Psoas muscle (tissue), 7 donors: ENCODE measurements at regions not wholly inside any gene's neighbourhood (a gene's known extent, or its start where the extent isn't known, plus 50 kb on each side); places are given as distances from the start of the nearest gene placed in this dataset.

Experiments used
- ATAC-seq, 4 donors: fragments of 200-7000 bp; cut with Tn5 transposase; one replicate each; pipeline ENCODE4 v1.9.1; 2020; ENCODE audit warnings: moderate library complexity in 3 of 4, mild to moderate bottlenecking in 2 of 4
- DNase-seq, 2 donors: peaks; one replicate each; pipeline ENCODE4 v3.0.0-alpha.2; 2020
- H3K27ac ChIP-seq: fragments of 200-600 bp; one replicate; pipeline ENCODE4 v1.8.0; 2022
- H3K27me3 ChIP-seq, 3 donors: fragments of 200-600 bp in 1 of 3; one replicate each; pipeline versions ENCODE4 v1.6.1 to v1.8.0; 2013 to 2022; ENCODE audit warnings: low read length in 2 of 3, mild to moderate bottlenecking in 2 of 3, moderate library complexity in 1 of 3; ENCODE audit not compliant: insufficient read depth in 3 of 3
- H3K36me3 ChIP-seq, 2 donors: fragments of 200-600 bp in 1 of 2; one replicate each; pipeline versions ENCODE4 v1.6.1 to v1.8.0; 2013 to 2022; ENCODE audit warnings: low read depth in 1 of 2, mild to moderate bottlenecking in 1 of 2, moderate library complexity in 1 of 2; ENCODE audit not compliant: insufficient read depth in 1 of 2
- H3K4me1 ChIP-seq: fragments of 200-600 bp; one replicate; pipeline ENCODE4 v1.8.0; 2022
- H3K4me3 ChIP-seq: fragments of 200-600 bp; one replicate; pipeline ENCODE4 v1.8.0; 2022; ENCODE audit warnings: mild to moderate bottlenecking
- H3K9me3 ChIP-seq: fragments of 200-600 bp; one replicate; pipeline ENCODE4 v1.8.0; 2022
- WGBS, 3 donors: extraction: QIAGEN DNeasy Blood & Tissue Kit; methylation state at CpG; one replicate each; pipeline versions ENCODE4 v1.1.6 to v1.1.7; 2013; 5-methylcytosine and 5-hydroxymethylcytosine counted together
- intact Hi-C, 2 donors: fragments of 100-400 bp; cut with DNase I; formaldehyde crosslinking; loops; one replicate each; pipeline versions ENCODE4 v1.11.0 to v1.14.2; 2022
- TF ChIP-seq, protein P1 (sequence below): fragments of 200-600 bp; IDR thresholded peaks from one replicate; pipeline ENCODE4 v1.8.0; 2022; ENCODE audit warnings: antibody characterized with exemption
- donor health status: healthy with polysubstance abuse.
- donor health status: DM: no; HTN: no; CAD: no; lungs with moderate emphysema.
- donor health status: Bipolar disorder and iron deficiency.
- donor health status: healthy.
- donor health status: DM: yes; HTN: yes; CAD: no.
- donor health status: DM: no; HTN: no; CAD: no.
- donor health status: DM: yes; HTN: yes; CAD: no.

- no peaks in the 10 kb centered on the region for H3K27me3 ChIP-seq
- ATAC-seq (no peak), DNase-seq (no peak)
- H3K36me3 ChIP-seq: no peaks in the 10 kb centered on the region
- H3K4me1 ChIP-seq: no peaks in the 10 kb centered on the region
- no peak overlapping the region for H3K4me3 ChIP-seq
- intact Hi-C loops: no loop called here
- H3K27ac ChIP-seq: no peak overlapping the region
- no peaks in the 10 kb centered on the region for H3K9me3 ChIP-seq
- TF ChIP-seq, protein P1, sequence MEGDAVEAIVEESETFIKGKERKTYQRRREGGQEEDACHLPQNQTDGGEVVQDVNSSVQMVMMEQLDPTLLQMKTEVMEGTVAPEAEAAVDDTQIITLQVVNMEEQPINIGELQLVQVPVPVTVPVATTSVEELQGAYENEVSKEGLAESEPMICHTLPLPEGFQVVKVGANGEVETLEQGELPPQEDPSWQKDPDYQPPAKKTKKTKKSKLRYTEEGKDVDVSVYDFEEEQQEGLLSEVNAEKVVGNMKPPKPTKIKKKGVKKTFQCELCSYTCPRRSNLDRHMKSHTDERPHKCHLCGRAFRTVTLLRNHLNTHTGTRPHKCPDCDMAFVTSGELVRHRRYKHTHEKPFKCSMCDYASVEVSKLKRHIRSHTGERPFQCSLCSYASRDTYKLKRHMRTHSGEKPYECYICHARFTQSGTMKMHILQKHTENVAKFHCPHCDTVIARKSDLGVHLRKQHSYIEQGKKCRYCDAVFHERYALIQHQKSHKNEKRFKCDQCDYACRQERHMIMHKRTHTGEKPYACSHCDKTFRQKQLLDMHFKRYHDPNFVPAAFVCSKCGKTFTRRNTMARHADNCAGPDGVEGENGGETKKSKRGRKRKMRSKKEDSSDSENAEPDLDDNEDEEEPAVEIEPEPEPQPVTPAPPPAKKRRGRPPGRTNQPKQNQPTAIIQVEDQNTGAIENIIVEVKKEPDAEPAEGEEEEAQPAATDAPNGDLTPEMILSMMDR: no peak
- WGBS, 3 donors: 49 to 64% (median 64%) methylated on average over 1 of the region's 1 CpG
Observed at GRCh38 chr7:10346032-10346431, 627.6 kb upstream of the PHF14 start.

DNA sequence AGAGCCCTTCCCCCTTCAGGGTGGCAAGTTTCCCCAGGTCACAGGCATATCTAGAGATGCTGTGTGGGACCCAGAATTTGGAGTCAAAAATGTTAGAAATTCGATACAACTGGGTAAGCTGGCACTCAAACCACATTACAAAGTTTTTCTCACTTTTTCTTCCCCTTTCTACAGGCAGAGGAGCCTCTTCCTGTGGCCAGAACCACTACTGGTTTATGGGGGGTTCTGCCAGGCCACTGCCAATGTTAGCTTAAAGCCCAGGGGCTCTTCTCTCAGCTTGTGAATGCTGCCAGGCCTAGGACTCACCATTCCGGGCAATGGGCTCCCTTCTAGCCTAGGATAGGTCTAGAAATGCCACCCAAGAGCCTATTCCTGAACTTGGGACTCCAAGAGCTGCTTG is 617.9 kb upstream of the PHF14 start:
- WGBS, 3 donors: 49 to 64% (median 55%) methylated on average over 2 of the region's 2 CpGs
- Histone ChIP-seq H3K36me3 (no peaks in the 10 kb centered on the region), H3K4me3 (no peak overlapping the region), H3K9me3 (no peaks in the 10 kb centered on the region), H3K4me1 (no peaks in the 10 kb centered on the region), H3K27ac (no peak overlapping the region), H3K27me3 (no peaks in the 10 kb centered on the region)
- no peak for ATAC-seq
- no peak for DNase-seq
- intact Hi-C loops: no loop called here
- TF ChIP-seq, protein P1: no peak

- DNase-seq (no peak), ATAC-seq (no peak)
- WGBS, 3 donors: 36 to 66% (median 55%) methylated on average over 3 of the region's 3 CpGs
- H3K27me3 ChIP-seq: no peaks in the 10 kb centered on the region
- H3K27ac ChIP-seq: no peak overlapping the region
- H3K4me1 ChIP-seq: no peaks in the 10 kb centered on the region
- H3K36me3 ChIP-seq: no peaks in the 10 kb centered on the region
- H3K9me3 ChIP-seq: no peaks in the 10 kb centered on the region
- H3K4me3 ChIP-seq: no peak overlapping the region
- TF ChIP-seq, protein P1: no peak
- intact Hi-C loops: no loop called here
Observed at GRCh38 chr7:10360050-10360449, 613.6 kb upstream of the PHF14 start.

GRCh38 chr7:10401793-10402192 is 571.9 kb upstream of the PHF14 start:
- intact Hi-C loops: no loop called here
- TF ChIP-seq, protein P1: no peak
- Histone ChIP-seq H3K27ac (no peak overlapping the region), H3K9me3 (no peaks in the 10 kb centered on the region), H3K4me1 (no peaks in the 10 kb centered on the region), H3K27me3 (no peaks in the 10 kb centered on the region), H3K36me3 (no peaks in the 10 kb centered on the region), H3K4me3 (no peak overlapping the region)
- no peak for DNase-seq
- ATAC-seq: no peak

GRCh38 chr7:10412422-10413019 is 561.2 kb upstream of the PHF14 start:
- WGBS, 3 donors: 2% methylated on average over 3 of the region's 3 CpGs
- DNase-seq (no peak), ATAC-seq (no peak)
- Histone ChIP-seq H3K4me1 (no peaks in the 10 kb centered on the region), H3K36me3 (no peaks in the 10 kb centered on the region), H3K4me3 (no peak overlapping the region), H3K27me3 (no peaks in the 10 kb centered on the region), H3K27ac (no peak overlapping the region), H3K9me3 (no peaks in the 10 kb centered on the region)
- TF ChIP-seq, protein P1: peak; percentile 53
- intact Hi-C loops: loop anchor here in 1 of 2 donors (5.0 to 10.0 kb wide), 3 partner anchors 378 to 1988 kb away; no protein-coding TSS in a partner anchor
